Uterus (tissue), 3 donors: ENCODE measurements at regions not wholly inside any gene's neighbourhood (a gene's known extent, or its start where the extent isn't known, plus 50 kb on each side); places are given as distances from the start of the nearest gene placed in this dataset.

Experiments
- DNase-seq, 2 donors: peaks; one replicate each; pipeline ENCODE4 v3.0.0-alpha.2; 2019 to 2020
- H3K27ac ChIP-seq, 2 donors: fragments of 200-600 bp; sonication (generic); 1 replicate in 1 of 2; 2 replicates in 1 of 2; pipeline ENCODE4 v1.5.1; 2016 to 2018
- H3K27me3 ChIP-seq, 2 donors: fragments of 200-600 bp; sonication (generic); one replicate each; pipeline ENCODE4 v1.5.1; 2018 to 2019; ENCODE audit warnings: control low read depth in 1 of 2
- H3K36me3 ChIP-seq, 2 donors: fragments of 200-600 bp; sonication (generic); one replicate each; pipeline ENCODE4 v1.5.1; 2019; ENCODE audit warnings: control low read depth in 1 of 2
- H3K4me1 ChIP-seq, 2 donors: fragments of 200-600 bp; sonication (generic); one replicate each; pipeline ENCODE4 v1.5.1; 2018 to 2019; ENCODE audit warnings: control low read depth in 1 of 2
- H3K4me3 ChIP-seq, 2 donors: fragments of 200-600 bp; sonication (generic); 1 replicate in 1 of 2; 2 replicates in 1 of 2; pipeline ENCODE4 v1.5.1; 2018 to 2019; ENCODE audit warnings: mild to moderate bottlenecking in 1 of 2
- H3K9me3 ChIP-seq, 2 donors: fragments of 200-600 bp; sonication (generic); one replicate each; pipeline ENCODE4 v1.5.1; 2019; ENCODE audit warnings: control low read depth in 1 of 2
- POLR2A ChIP-seq, 2 donors: fragments of 450-650 bp; IDR thresholded peaks; one replicate each; pipeline ENCODE4 v1.6.1; 2016; ENCODE audit warnings: antibody characterized with exemption in 2 of 2, mild to moderate bottlenecking in 1 of 2, moderate library complexity in 1 of 2
- intact Hi-C: fragments of 100-400 bp; cut with DNase I; formaldehyde crosslinking; loops from one replicate; pipeline ENCODE4 v1.15.1; 2023; ENCODE audit warnings: low total_unique reads
- TF ChIP-seq, protein P1 (sequence below), 4 experiments: fragments of 200-600 bp in 2 of 4; fragments of 450-650 bp in 2 of 4; sonication (generic) in 2 of 4; IDR thresholded peaks; one replicate each; pipeline ENCODE4 v1.5.1; 2016 to 2019; ENCODE audit warnings: antibody characterized with exemption in 4 of 4, mild to moderate bottlenecking in 2 of 4, moderate library complexity in 1 of 4
- donor health status: DM: yes; HTN: yes; CAD: no.

DNA sequence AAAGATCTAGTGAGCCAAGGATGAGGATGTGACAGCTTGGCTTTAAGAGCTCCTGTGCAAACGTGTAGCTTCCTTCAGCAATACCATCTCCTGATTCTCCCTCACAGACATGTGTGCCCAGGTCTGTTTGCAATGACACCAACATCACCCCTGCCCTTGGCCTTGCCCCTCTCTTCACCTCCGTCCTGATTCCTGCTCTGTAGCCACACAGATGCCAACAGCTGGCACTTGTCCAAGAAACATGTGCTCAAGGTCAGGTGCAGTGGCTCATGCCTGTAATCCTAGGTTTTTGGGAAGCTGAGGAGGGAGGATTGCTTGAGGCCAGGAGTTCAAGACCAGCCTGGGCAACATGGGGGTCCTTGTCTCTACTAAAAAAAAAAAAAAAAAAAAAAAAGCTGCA lies 103.8 kb upstream of the CRHR1 start:
- TF ChIP-seq POLR2A (IDR thresholded peaks at IDR 0.05) = no peak
- TF ChIP-seq, protein P1, sequence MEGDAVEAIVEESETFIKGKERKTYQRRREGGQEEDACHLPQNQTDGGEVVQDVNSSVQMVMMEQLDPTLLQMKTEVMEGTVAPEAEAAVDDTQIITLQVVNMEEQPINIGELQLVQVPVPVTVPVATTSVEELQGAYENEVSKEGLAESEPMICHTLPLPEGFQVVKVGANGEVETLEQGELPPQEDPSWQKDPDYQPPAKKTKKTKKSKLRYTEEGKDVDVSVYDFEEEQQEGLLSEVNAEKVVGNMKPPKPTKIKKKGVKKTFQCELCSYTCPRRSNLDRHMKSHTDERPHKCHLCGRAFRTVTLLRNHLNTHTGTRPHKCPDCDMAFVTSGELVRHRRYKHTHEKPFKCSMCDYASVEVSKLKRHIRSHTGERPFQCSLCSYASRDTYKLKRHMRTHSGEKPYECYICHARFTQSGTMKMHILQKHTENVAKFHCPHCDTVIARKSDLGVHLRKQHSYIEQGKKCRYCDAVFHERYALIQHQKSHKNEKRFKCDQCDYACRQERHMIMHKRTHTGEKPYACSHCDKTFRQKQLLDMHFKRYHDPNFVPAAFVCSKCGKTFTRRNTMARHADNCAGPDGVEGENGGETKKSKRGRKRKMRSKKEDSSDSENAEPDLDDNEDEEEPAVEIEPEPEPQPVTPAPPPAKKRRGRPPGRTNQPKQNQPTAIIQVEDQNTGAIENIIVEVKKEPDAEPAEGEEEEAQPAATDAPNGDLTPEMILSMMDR (IDR thresholded peaks at IDR 0.05) = no peak
- no peaks in the 10 kb centered on the region for H3K9me3 ChIP-seq
- intact Hi-C loops = no loop called here

DNA sequence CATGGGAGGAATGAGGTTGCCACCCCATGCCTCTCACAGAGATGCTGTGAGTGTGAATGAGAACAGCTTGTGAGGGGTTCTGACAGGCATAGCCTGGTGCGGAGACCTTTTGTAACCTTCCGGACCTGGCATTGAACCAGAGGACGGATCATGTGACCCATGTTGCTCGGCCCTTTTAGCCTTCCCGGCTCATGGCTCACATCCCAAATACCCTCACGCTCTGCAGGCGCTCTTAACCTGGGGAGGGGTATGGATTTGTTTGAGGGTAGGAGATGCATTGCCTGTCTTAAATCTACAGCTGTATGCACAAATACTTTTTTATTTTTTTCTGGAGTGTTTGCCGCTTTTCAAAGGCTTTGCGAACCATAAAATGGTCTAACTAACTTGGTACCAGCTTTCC lies 102.4 kb upstream of the CRHR1 start:
- TF ChIP-seq POLR2A (IDR thresholded peaks at IDR 0.05) = no peak
- TF ChIP-seq, protein P1 (IDR thresholded peaks at IDR 0.05) = no peak
- Histone ChIP-seq H3K27me3 (no peaks in the 10 kb centered on the region), H3K36me3 (no peaks in the 10 kb centered on the region), H3K27ac (no peak overlapping the region), H3K4me3 (no peak overlapping the region), H3K4me1 (no peaks in the 10 kb centered on the region), H3K9me3 (no peaks in the 10 kb centered on the region)
- intact Hi-C loops = no loop called here
- no peak for DNase-seq

More for the DNA sequence above, 103.8 kb upstream of the CRHR1 start:
- H3K4me1 ChIP-seq = no peaks in the 10 kb centered on the region
- no peaks in the 10 kb centered on the region for H3K27me3 ChIP-seq
- DNase-seq = no peak
- no peak overlapping the region for H3K4me3 ChIP-seq
- no peaks in the 10 kb centered on the region for H3K36me3 ChIP-seq
- no peak overlapping the region for H3K27ac ChIP-seq

DNA sequence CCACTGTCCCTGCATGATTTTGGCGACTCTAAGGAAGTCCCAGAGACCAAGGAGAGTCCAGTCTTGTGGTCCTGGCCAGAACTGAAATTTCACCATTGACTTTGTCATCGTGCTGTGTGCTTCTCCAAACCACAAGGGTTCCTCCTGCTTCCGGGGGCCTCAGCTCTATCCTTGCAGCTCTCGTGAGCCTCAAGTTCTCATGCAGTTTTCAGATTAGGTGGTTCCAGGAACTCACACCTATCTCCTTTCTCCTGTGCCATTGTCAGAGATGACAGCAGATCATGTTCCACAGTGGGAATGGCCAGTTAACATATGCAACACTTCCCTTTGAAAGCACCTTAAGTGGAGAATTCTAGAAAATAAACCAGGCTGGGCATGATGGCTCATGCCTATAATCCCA lies 97.9 kb upstream of the CRHR1 start:
- no peak overlapping the region for H3K27ac ChIP-seq
- no peaks in the 10 kb centered on the region for H3K27me3 ChIP-seq
- DNase-seq = no peak
- no peaks in the 10 kb centered on the region for H3K4me1 ChIP-seq
- no peaks in the 10 kb centered on the region for H3K9me3 ChIP-seq
- no peak overlapping the region for H3K4me3 ChIP-seq
- no peaks in the 10 kb centered on the region for H3K36me3 ChIP-seq
- intact Hi-C loops = no loop called here
- TF ChIP-seq, protein P1 (IDR thresholded peaks at IDR 0.05) = no peak
- TF ChIP-seq POLR2A (IDR thresholded peaks at IDR 0.05) = no peak

DNA sequence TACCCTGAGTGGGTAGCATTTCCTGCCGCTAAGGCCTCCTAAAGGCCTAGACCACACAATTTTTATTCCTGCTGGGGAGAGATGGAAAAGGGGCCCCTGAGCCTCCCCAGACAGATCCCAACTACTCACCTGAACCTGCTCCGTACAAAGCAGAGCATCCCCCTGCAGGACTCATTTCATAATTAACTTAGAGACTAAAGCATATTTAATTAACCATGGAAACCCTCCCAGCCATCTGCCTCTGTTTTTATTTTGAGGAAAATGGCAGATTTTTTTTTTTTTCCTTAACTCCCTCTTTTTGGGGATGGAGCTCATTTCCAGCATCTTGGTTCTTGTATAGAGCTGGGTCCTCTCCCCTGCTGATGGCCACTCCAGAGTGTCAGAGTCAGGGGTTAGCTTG lies 96.5 kb upstream of the CRHR1 start:
- H3K36me3 ChIP-seq = no peaks in the 10 kb centered on the region
- no peak overlapping the region for H3K4me3 ChIP-seq
- no peaks in the 10 kb centered on the region for H3K9me3 ChIP-seq
- H3K27me3 ChIP-seq = no peaks in the 10 kb centered on the region
- DNase-seq = no peak
- no peaks in the 10 kb centered on the region for H3K4me1 ChIP-seq
- no peak overlapping the region for H3K27ac ChIP-seq
- no peak for TF ChIP-seq POLR2A (IDR thresholded peaks at IDR 0.05)
- TF ChIP-seq, protein P1 (IDR thresholded peaks at IDR 0.05) = no peak
- intact Hi-C loops = no loop called here

DNA sequence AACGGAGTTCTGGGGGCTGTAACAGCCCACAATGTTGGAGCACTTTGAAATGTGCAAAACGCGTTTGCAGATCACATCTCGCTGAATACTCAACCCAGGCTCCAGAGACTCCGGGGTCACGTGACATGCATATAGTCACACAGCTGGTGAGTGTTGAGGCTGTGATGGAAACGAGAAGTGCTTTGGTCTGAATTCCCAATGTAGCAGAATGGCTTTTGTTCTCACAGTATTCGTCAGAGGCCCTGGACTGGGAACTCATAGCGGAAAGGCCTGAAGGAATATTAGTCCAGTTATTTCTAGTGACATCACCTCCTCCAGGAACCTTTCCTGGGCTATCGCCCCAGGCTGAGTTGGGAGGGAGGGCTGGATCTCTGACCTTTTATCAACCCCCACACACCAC lies 95.8 kb upstream of the CRHR1 start:
- Histone ChIP-seq H3K4me1 (no peaks in the 10 kb centered on the region), H3K4me3 (no peak overlapping the region), H3K9me3 (no peaks in the 10 kb centered on the region), H3K27ac (no peak overlapping the region), H3K27me3 (no peaks in the 10 kb centered on the region), H3K36me3 (no peaks in the 10 kb centered on the region)
- DNase-seq = no peak
- no peak for TF ChIP-seq POLR2A (IDR thresholded peaks at IDR 0.05)
- TF ChIP-seq, protein P1 (IDR thresholded peaks at IDR 0.05) = no peak
- intact Hi-C loops = no loop called here
